Dermis microvascular lymphatic vessel endothelial cell (primary cell): ENCODE measurements at regions not wholly inside any gene's neighbourhood (a gene's known extent, or its start where the extent isn't known, plus 50 kb on each side); places are given as distances from the start of the nearest gene placed in this dataset.
"Not testable (repeated sequence)": the region's sequence is repeated elsewhere in the genome, so short reads cannot be mapped to it uniquely, and the experiment has no call there.

Experiments
- DNase-seq, 2 donors: peaks; one replicate each; pipeline versions ENCODE4 v3.0.0 to v3.0.0-alpha.2; 2010; ENCODE audit warnings: low read depth in 2 of 2

DNA sequence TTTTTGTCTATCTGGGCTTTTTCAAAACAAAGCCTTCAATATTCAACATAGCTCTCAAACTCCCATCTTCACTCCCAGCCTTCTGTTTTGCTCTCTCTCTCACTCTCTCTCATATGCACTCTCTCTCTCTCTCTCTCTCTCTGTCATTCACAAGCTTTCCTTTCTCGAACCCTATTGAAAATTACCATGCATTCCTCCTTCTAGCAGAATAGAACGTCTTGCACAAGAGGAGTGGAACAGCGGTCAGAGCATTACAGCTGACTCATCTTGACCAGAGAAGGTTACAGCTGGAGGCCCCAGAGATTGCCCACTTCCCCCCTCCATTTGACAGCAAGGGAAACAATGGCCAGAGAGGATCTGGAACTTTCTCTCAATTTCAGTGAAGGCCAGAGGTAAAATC lies 51.0 kb upstream of the LIFR start:
- no peak for DNase-seq

DNA sequence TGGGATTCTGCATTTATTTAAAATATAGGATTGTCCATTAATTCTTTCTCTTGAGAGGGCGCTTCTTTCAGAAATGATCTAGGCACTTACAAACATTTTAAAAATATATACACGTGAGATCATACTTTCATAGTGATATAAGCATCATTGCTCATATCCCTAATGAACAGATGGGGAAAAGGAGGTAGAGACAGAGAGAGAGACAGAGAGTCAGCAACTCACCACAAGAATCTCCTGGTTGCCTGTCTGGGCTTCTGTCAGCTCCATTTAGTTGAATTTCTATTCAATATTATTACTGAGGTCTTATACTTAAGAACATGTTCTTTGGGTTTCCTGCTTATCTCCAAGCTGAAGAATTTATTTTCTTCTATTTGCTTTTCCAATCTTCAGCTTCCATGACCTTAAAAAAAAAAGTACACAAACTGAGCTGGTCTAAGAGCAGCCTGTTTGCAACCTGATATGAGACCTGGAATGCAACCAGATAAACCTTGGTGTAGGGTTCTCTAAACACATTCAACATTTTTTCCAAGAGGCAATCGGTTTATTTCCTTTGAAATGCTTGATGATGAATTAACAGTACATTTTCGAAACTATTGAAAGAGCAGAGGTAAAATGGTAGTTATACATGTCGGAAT lies 51.6 kb upstream of the LIFR start:
- no peak for DNase-seq

DNA sequence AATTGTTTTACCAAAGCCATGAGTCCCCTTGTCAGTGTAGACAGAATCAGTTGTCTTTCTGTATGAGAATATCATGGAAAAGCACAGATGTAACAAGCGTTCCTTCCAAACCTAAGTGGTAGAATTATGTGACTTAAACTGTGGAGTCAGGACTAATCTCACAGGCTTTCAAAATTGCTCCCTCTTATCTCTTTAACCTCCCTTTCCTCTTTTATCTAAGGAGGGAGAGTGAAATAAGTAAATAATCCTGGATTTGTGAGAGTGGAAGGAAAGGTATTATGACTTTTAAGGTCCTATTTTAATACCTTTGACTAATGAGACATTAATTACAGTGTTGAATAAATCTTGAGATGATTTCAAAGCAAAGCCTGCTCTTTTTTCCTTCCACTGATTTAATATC lies 52.4 kb upstream of the LIFR start:
- DNase-seq: no peak

DNA sequence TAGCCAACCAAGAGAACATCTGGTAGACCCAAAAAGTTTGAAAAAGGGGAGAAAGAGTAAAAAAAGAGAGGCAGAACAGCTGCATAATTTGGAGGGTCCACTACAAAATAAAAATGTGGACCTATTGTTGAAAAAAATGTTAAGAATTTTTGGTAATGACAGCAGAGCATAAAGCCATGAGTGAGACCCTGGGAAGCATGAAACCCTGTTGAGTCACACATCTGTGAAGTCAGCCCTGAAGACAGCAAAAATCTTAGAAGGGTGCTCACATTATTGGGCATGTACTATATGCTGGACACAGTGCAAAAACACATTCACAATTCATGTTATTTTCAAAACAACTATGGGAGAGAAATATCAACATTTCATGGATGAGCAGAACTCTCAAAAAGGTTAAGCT lies 56.4 kb upstream of the LIFR start:
- DNase-seq: no peak

DNA sequence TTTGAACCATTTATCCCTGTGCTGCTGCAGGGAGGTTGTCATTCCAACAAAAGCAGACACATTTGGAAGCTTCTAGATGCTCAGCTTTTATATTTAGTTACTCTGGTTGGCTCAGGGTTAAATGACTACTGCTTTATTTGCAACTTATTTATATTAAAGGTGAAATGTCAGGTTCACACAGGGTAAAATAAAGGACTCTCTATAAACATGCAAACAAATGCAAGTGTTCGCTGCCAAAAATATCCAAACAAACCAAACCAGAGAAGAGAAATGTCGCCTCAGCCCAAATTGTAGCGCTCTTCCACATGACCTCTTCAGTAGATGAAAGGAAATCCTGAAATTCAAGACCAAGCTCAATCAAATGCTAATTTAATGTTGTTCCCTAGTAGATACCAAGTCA lies 57.0 kb upstream of the LIFR start:
- DNase-seq: no peak

DNA sequence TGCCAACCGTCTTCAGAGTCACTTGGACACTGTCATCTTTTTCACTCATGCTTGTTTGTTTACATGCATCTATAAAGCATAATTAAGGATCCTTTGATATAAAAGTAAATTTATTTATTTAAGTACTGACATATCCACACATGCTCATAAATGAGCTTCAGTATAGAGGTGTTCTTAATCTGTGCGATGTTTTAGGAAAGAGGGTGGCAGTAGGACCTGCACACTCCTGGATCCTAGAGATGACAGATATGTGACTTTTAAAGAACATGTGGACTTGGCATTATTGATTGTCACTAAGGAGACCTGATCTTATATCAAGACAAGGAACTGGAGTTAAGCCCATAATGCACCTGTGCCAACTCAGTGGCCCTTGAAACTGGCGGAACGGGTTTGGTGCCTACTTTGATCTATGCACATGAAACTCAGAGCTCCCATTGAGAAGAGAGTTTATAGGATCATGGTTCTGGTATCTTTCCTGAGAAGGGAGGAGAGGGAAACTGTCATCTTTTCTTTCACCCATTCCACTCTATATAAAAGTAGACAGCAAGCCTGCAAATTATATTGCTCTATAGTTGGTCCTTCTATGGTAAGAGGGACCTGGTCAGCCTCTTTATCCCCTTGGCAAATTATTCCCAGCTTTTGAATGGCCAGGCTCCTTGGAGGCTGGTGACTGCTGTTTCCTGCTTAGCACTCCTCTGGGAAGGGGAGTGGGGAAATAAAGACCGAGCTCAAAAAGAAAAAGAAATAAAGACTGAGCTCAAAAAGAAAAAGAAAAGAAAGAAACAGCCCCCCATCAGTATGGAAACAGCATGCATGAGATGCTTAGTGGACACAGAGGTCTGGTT lies 57.8 kb upstream of the LIFR start:
- no peak for DNase-seq

DNA sequence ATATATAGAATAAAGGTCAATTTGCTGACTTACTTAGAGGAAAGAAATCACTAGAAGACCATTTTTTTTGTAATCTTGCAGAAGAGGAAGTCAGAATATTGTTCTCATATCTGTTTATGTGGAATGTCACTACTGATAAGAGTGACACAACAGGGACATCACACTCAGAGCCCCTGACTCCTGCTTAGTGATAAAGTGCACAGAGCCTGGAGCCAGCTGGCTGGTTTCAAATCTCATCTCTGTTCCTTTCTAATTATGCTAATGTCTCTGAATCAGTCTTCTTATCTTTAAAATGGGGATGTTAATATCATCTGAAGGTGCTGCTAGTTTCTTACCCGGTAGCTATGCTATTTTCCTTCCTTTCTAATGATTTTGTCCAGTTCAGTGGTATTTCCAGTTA lies 58.6 kb upstream of the LIFR start:
- DNase-seq: no peak

DNA sequence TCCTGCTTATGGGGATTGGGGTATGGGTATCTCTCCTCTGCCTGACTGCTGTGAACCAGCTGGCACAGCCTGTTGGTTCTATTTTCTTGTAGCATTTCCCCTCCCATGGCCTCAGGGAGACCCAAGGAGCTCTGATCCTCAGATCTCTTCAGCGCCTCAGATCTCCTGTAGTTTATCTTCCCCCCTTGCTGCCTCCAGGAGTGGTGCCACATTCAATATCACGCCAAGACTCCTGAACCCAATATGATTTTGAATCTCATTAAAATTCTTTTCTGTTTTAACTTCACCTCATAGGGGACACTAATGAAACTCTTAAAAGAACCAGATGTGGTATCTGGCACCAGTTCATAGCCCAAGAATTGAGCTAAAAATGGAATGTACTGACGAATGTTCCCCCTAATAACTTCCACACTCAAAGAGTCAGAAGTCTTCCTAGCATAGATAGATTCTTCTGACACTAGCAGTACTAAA lies 59.6 kb upstream of the LIFR start:
- no peak for DNase-seq

DNA sequence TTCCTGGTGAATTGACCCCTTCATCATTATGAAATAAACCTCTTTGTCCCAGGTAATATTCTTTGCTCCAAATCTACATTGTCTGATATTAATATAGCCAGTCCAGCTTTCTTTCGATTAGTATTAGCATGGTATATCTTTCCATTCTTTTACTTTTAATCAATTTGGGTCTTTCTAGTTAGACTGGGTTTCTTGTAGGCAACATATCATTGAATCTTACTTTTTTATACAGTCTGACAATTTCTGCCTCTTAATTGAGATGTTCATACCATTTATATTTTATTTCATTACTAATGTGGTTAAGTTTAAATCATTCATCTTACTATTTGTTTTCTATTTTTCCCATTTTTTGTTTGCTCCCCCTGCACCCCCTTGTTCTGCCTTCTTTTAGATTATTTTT lies 61.7 kb upstream of the LIFR start:
- no peak for DNase-seq

DNA sequence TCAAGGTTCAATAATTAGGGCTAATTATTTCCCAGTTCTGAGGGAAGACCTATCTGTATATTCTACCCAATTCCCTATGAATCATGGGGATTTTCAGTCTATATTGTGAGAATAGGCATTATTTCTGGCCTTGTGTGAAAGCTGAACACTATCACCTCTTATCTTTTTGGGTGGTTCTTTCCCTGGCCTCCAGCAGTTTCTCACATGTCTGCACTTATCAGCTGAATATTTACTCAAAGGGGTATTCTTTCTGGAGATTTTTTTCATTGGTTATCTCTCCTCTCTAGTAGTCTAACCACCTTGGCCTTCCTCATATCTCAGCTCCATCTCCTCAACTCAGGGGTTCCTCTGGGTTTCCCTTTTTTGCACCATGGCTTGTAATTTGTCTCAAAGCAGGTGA lies 64.9 kb upstream of the LIFR start:
- no peak for DNase-seq

DNA sequence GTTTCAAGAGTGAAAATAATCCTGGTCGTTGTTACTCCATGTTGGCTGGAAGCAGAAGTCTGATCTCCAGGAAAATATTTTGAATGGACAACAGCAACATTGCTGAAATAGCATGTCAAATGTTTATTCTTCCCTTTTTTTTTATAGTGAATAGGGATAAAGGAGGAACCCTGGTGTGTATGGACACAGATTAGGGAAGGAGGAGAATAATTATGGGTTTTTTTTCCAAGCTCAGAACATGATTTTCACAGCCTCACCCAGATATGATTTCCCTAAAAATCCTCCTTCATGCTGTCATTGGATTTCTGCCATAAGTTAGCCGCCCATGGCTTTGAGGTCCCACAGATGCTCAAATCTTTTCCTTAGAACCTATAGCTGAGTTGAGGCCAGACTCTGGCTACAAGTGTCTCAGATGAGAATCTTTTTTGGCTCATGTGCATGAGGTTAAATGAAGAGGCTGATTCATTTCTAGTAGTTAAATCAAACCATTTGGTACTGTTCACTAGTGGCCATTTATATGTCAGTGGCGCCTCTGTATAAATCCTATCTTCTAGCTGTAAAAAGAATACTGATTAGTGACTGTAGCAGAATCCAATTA lies 65.5 kb upstream of the LIFR start:
- no peak for DNase-seq

DNA sequence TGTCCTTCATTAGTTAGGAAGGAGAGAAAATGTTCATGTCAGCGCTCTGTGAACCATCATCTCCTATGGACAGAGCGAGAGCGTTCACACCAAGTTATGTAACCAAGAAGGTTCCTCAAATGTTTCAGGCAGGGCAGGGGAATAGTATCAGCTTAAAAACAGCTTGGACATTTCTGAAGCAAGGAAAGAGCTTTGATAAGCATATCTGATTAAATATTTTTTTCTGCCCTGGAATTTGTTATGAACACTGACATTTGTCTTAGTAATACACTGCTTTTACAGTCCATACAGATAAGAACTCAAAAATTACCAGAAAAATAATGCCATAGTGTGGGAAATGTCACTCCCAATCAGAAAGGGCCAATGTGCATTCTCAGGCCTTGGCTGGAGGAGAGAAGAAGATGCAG lies 66.3 kb upstream of the LIFR start:
- DNase-seq: no peak

DNA sequence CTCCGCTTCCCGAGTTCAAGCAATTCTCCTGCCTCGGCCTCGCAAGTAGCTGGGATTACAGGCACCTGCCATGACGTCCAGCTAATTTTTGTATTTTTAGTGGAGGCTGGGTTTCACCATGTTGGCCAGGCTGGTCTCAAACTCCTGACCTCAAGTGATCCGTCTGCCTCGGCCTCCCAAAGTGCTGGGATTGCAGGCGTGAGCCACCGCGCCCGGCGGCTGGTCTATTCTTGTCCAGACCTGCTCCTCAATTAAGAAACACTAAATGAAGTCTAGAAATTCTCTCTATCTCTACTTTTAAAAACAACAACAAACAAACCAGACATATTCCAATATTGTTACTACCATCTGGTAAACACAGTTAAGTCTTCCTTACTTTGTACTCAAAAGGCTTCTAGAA lies 68.1 kb upstream of the LIFR start:
- DNase-seq: not testable (repeated sequence)

DNA sequence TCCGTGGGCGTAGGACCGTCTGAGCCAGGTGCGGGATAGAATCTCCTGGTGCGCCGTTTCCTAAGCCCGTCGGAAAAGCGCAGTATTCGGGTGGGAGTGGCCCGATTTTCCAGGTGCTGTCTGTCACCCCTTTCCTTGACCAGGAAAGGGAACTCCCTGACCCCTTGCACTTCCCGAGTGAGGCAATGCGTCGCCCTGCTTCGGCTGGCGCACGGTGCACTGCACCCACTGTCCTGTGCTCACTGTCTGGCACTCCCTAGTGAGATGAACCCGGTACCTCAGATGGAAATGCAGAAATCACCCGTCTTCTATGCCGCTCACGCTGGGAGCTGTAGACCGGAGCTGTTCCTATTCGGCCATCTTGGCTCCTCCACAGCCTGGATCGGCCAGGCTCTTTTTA lies 74.9 kb upstream of the LIFR start:
- not testable (repeated sequence) for DNase-seq

DNA sequence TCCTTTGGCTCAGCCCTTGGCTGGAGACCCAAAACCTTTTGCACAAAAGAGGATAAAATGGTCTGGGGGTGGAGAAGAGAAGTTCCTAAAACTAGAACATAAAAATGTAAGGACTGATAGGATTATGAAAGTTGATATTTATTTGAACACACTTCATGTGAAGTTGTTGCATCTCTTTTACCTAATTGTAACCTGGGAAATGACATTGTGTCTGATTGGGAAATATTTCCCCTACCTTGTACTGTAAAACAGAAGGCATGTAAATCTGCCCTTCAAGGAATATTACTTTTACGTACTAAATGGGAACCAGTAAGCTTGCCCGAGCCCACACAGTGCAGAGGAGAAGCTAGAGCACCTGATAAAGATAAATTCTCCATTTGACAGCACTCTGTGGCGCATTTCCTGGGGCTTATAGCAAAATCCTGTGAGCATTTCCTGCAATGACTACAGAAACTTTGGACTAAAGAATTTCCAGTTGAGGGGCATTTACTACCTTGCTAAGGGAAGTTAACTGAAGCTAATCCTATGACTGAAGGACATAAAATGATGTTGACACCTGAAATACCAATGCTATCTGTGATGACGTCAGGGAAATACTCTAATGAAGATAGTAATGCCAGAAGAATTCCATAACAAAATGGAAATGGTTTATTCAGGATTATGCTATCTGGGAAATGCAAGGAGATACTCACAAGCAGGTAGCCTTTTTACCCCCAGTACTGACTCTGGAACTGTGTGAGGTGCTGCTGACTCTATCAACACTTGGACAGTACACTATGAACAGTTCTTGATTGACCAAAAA lies 78.3 kb upstream of the LIFR start:
- peak; percentile 10 to 66 for DNase-seq

DNA sequence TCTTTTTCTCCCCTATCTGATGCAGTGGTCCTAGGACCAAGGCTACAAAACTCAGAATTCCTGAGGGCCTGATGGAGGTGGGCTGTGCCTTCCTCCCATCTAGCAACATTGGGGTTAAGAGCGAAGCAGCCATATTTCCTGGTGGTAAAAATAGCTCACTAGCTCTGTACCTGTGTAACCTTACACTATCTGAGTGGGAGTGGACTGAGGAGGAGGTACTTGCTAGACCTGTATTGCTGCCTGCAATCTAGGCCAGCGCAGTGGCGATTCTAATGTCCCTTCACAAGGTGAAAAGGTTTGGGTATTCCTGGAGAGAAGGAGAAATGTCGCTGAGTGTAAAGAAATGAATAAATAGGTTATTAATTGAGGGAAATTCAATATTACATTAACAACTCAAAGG lies 80.2 kb upstream of the LIFR start:
- no peak for DNase-seq

DNA sequence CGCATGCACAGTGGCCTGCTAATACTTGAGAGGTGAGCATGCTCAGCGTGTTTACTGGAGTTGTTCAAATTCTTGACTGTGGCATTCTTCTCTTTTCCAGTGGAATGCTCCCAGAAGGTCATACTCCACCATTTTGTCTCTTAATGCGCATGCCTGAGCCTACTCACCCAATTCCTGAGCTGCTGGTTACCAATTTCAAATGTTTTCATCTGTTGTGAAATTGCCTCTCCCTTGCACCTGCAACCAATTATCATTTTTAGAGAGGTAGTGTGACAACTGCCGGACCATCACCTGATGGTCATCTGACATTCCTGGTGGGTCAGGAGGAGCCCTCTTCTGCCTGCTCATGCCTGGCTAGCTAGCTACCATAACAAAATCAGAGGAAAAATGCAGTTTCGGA lies 82.2 kb upstream of the LIFR start:
- no peak for DNase-seq

DNA sequence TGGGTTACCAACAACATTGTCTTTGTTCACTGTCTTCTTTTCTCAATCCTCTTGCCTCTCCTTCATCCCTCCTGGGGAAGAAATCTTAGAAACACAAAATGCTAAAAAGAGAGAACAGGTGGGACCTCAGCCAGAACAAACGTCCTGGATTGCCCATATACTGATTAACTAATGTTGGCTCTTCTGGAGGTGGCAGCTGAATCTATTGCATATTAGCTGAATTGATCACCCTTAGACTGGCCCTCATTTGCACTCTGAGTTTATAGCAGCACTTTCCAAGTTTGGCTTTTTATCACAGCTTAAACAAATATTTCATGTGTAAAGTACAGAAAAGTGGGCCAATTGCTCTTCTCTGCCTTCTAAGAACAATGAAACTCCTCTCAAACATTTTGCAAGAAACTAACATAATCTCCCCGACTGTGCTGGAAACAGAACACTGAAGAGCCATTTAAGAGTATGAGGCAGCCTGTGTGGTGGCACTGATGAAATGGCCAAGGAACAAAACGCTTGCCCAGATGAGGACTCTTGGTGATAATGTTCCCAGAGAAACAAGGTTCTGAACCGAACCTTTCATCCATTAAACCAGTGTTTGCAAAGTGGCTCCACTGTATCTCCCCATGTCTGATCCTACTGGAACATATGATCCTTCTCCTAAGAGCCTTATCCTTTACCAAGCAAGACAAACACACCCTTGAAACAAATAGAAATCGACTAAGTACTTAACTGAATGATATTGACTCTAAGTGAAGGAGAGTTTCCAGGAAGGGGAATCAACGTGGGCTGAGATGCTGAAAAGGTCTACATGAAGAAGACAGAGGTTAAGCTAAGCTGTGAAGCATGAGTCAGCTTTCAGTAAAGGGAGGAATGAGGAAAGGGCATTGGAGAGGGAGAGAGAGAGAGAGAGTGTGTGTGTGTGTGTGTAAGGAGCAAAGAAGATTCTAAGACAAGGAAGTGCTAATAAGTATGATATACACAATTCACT lies 83.2 kb upstream of the LIFR start:
- DNase-seq: no peak

DNA sequence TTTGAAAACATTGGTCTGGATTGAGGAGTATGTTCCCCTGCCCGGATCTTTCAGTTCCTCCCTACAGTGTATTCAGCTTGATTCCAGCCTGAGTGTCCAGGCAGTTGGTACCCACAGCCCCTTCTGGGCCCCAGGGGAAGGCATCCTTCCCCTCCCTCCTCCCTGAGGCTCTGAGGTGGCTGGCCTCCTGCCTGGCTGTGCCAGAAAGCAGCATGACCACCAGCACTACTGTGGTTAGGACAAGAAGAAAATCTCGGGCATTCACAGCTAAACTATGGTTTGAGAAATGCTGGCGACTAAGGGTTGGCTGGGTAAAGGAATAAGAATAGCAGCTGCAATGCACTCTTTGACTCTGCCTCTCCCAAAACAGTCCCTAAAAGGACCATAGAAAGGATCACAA lies 84.6 kb upstream of the LIFR start:
- no peak for DNase-seq

DNA sequence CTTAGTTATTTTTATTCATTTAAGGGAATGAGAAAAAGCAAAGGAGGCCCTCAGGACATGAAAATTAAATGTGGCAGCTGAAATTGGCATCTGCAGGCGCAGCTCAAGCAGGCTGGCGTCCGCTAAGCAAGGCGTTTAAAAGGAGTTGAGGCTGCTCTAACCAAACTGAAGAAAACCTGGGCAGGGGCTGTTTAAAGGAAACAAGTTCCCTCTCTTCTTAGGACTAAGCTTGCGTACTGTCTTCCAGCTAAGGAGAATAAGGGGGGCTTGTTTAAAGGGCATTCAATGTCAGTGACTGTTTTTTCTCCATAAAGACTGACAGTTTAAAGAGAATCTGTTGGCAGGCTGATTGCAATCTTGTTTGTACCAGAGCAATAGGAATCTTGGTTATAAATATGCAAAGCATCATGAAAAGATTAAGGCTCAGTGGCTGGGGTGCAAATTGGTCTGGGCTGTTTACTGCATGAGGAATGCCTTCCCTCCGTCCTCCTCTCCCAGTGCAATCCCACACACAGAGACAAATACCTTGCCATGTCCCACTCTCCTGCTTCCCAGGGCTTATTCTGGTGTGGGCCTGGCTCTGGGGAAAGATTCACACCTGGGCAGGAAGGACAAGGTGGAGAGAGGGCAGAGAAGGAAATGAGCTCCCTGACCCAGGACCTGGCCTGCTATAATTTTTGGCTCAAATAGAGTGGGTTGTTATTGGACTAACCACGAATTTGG lies 85.9 kb upstream of the LIFR start:
- DNase-seq: peak; percentile 22 to 42
